A673 (cell line): ENCODE measurements at regions not wholly inside any gene's neighbourhood (a gene's known extent, or its start where the extent isn't known, plus 50 kb on each side); places are given as distances from the start of the nearest gene placed in this dataset.

Experiments
- BruUV-seq: library from RNA; stranded (reverse); fragments of 400-500 nt; replicated peaks from 2 replicates; lab custom pipeline; 2021; lab: Mats Ljungman, UMichigan
- CTCF ChIA-PET: fragments of 300-600 bp; sonication (Branson Sonifier 250); formaldehyde crosslinking; loops from one replicate; lab custom pipeline; 2022; ENCODE audit warnings: antibody characterized with exemption; lab: Charles Lee
- POLR2A ChIA-PET: fragments of 300-600 bp; sonication (Branson Sonifier 250); formaldehyde crosslinking; loops from one replicate; lab custom pipeline; 2022; ENCODE audit warnings: antibody characterized with exemption; ENCODE audit not compliant: low non-redundant PET; lab: Charles Lee
- DNase-seq: peaks from one replicate; pipeline ENCODE4 v3.0.0-alpha.2; 2015; ENCODE audit warnings: low spot score
- H3K27ac ChIP-seq: fragments of 200-600 bp; sonication (generic); 2 replicates; pipeline ENCODE4 v1.5.1; 2016; ENCODE audit warnings: mixed run types, low read depth, mild to moderate bottlenecking, mixed read lengths, antibody characterized with exemption, low read length; ENCODE audit not compliant: poor library complexity, severe bottlenecking
- H3K27me3 ChIP-seq: fragments of 200-600 bp; sonication (generic); replicated peaks from 2 replicates; pipeline ENCODE4 v1.6.1; 2017; ENCODE audit warnings: mixed run types, low read depth, mild to moderate bottlenecking, mixed read lengths, antibody characterized with exemption, low read length; ENCODE audit not compliant: insufficient read depth, poor library complexity
- H3K36me3 ChIP-seq: fragments of 200-600 bp; sonication (generic); 2 replicates; pipeline ENCODE4 v1.6.1; 2016; ENCODE audit warnings: mixed run types, mild to moderate bottlenecking, mixed read lengths, antibody characterized with exemption, low read length; ENCODE audit not compliant: insufficient read depth, poor library complexity, severe bottlenecking
- H3K4me1 ChIP-seq: fragments of 200-600 bp; sonication (generic); 2 replicates; pipeline ENCODE4 v1.6.1; 2017; ENCODE audit warnings: mixed run types, mild to moderate bottlenecking, mixed read lengths, antibody characterized with exemption, low read length; ENCODE audit not compliant: insufficient read depth, poor library complexity, severe bottlenecking
- H3K4me3 ChIP-seq: fragments of 200-600 bp; sonication (generic); 2 replicates; pipeline ENCODE4 v1.5.1; 2016; ENCODE audit warnings: low read depth, mixed run types, mild to moderate bottlenecking, mixed read lengths, low read length; ENCODE audit not compliant: poor library complexity, severe bottlenecking
- H3K9me3 ChIP-seq: fragments of 200-600 bp; sonication (generic); 2 replicates; pipeline ENCODE4 v1.6.1; 2016; ENCODE audit warnings: mixed run types, low read depth, mild to moderate bottlenecking, mixed read lengths, antibody characterized with exemption, low read length; ENCODE audit not compliant: poor library complexity, severe bottlenecking
- EZH2 ChIP-seq: fragments of 200-600 bp; sonication (generic); IDR thresholded peaks from 2 replicates; pipeline ENCODE4 v1.6.1; 2017; ENCODE audit warnings: borderline replicate concordance, low read depth, mild to moderate bottlenecking, mixed read lengths, antibody characterized with exemption, low read length; ENCODE audit not compliant: poor library complexity, severe bottlenecking
- intact Hi-C: fragments of 100-400 bp; cut with micrococcal nuclease; formaldehyde crosslinking; loops from one replicate; pipeline ENCODE4 v1.10.0; 2022; ENCODE audit not compliant: unreplicated experiment
- TF ChIP-seq, protein P1 (sequence below): fragments of 300-800, 200-600 bp; sonication (generic); conservative IDR thresholded peaks from 2 replicates; pipeline ENCODE4 v1.5.1; 2017; ENCODE audit warnings: low read depth, mild to moderate bottlenecking, antibody characterized with exemption, low read length, moderate library complexity, mixed read lengths

DNA sequence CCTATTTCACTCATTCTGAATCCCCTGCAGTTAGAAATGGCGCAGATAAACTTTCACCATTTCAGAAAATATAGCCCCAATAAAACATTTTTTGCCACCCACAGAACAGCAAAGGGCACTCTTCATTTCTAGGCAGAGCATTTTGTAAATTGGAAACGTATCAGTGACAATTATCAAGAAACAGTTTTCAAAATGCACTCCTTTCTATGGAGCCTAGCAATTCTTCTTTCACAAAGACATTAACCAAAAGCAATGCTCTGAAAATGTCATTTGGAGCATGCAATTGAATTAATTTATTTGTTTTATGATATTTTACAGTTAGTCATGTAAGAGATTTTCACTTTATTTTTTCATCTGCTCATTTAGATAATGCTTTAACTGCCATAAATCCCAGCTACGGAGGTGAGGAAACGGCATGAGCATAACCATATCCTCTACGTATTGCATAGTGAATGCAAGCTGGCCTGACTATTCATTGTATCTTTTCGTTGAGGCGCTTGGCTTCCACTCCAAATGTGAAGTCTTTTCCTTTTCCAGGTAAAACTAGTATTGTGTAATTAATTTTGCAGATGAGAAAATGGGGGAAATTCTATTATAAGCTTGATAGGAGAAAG, 813.4 kb downstream of the C6orf118 start:
- TF ChIP-seq, protein P1, sequence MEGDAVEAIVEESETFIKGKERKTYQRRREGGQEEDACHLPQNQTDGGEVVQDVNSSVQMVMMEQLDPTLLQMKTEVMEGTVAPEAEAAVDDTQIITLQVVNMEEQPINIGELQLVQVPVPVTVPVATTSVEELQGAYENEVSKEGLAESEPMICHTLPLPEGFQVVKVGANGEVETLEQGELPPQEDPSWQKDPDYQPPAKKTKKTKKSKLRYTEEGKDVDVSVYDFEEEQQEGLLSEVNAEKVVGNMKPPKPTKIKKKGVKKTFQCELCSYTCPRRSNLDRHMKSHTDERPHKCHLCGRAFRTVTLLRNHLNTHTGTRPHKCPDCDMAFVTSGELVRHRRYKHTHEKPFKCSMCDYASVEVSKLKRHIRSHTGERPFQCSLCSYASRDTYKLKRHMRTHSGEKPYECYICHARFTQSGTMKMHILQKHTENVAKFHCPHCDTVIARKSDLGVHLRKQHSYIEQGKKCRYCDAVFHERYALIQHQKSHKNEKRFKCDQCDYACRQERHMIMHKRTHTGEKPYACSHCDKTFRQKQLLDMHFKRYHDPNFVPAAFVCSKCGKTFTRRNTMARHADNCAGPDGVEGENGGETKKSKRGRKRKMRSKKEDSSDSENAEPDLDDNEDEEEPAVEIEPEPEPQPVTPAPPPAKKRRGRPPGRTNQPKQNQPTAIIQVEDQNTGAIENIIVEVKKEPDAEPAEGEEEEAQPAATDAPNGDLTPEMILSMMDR: no peak
- TF ChIP-seq EZH2: no peak
- H3K27ac ChIP-seq: no peak overlapping the region
- intact Hi-C loops: no loop called here
- BruUV-seq: no TSS peak
- no peaks in the 10 kb centered on the region for H3K36me3 ChIP-seq
- ChIA-PET POLR2A (no interaction called here), CTCF (no interaction called here)
- H3K27me3 ChIP-seq: no peaks in the 10 kb centered on the region
- DNase-seq: no peak
- H3K4me3 ChIP-seq: no peak overlapping the region
- H3K4me1 ChIP-seq: no peaks in the 10 kb centered on the region
- H3K9me3 ChIP-seq: peaks cover 9% of the 10 kb centered on the region

DNA sequence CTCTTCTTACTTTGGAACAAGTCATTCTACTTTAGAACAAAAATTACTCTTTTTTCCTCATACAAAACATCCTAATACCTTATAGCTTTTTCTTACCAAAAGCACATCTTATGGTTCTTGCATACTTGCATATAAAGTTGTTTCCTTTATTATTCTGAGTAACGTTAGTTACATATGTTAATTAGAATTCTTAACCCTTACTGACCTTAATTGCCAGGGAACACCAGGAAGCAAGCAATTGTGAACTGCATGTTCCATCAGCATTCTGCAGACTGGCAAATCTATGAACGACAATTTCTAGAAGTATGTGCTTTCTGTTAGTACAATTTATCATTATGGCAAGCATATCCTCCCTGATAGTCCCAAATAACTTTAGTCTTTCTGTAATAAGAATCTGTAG, 831.0 kb downstream of the C6orf118 start:
- intact Hi-C loops: no loop called here
- Histone ChIP-seq H3K9me3 (peaks cover 7% of the 10 kb centered on the region), H3K27me3 (no peaks in the 10 kb centered on the region), H3K4me1 (no peaks in the 10 kb centered on the region), H3K4me3 (no peak overlapping the region), H3K27ac (no peak overlapping the region), H3K36me3 (no peaks in the 10 kb centered on the region)
- ChIA-PET CTCF (no interaction called here), POLR2A (no interaction called here)
- no peak for DNase-seq
- no TSS peak for BruUV-seq
- no peak for TF ChIP-seq EZH2

DNA sequence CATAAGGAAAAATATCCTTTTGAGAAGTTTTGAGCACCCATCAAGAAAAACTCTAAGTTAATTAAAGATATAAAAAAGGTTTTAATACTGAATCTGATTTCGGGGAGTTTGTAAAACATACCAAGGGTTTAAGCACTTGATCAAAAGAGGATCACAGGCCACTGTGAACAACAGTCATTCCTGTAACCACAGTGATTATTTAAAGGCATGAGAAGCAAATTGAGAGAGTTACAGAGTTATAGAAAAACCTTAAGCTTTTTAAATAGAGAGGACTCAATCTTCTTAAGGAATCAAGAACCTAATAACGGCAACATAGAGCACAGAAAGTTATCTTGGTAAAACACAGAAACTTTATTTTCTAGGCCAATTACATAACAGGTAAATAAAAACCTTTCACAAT, 831.6 kb downstream of the C6orf118 start:
- intact Hi-C loops: no loop called here
- Histone ChIP-seq H3K9me3 (peaks cover 4% of the 10 kb centered on the region), H3K27me3 (no peaks in the 10 kb centered on the region), H3K27ac (no peak overlapping the region), H3K36me3 (no peaks in the 10 kb centered on the region), H3K4me1 (no peaks in the 10 kb centered on the region), H3K4me3 (no peak overlapping the region)
- TF ChIP-seq, protein P1: no peak
- TF ChIP-seq EZH2: no peak
- BruUV-seq: no TSS peak
- CTCF ChIA-PET: no interaction called here
- POLR2A ChIA-PET: no interaction called here
- no peak for DNase-seq

DNA sequence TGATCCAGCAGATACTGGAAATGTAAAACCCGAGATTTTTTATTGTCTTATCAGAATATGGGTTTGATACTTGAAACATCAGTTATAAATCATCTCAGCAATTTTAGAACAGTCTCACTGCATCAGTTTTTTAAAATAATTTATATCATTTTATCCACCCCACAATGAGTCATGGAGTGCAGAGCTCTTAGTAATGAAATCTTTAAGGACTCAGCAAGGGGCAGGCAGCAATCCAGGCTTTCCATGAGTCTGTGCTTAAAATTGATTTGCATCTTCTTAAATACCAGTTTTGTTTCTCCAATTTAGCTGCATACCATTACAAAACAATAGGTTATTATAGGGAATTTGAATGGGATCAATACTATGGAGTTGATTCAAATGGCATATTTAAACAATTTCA, 832.3 kb downstream of the C6orf118 start:
- no peak for DNase-seq
- CTCF ChIA-PET: no interaction called here
- no TSS peak for BruUV-seq

More for the DNA sequence above, 832.3 kb downstream of the C6orf118 start:
- TF ChIP-seq, protein P1: no peak
- TF ChIP-seq EZH2: no peak
- POLR2A ChIA-PET: no interaction called here
- Histone ChIP-seq H3K36me3 (no peaks in the 10 kb centered on the region), H3K4me3 (no peak overlapping the region), H3K27ac (no peak overlapping the region), H3K27me3 (no peaks in the 10 kb centered on the region), H3K4me1 (no peaks in the 10 kb centered on the region), H3K9me3 (peaks cover 4% of the 10 kb centered on the region)
- intact Hi-C loops: no loop called here
